NOMO-1 treated with dmso at 0.1 percent for 144 hours (cell line): ENCODE measurements at regions not wholly inside any gene's neighbourhood (a gene's known extent, or its start where the extent isn't known, plus 50 kb on each side); places are given as distances from the start of the nearest gene placed in this dataset.

Experiments used
- DNase-seq: peaks from one replicate; lab custom pipeline; 2025; ENCODE audit not compliant: unreplicated experiment; lab: John Stamatoyannopoulos, UW

DNA sequence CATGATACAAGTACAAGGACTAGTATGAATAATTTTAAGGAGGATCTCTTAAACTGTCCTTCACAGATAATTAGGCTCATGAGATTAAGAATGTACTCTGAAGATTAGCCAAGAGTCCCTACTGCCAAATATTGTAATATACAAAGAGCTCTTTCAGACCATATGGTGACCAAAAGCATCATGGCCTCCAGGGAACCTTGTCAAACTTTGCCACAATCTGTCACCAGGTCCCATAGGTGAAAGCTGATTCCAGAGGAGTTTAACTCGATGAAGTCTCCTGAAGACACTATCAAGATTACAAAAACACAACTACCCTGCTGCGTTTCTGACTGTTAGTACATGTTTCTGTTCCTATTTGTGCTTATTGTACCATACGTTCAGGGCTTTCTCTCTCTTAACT lies 395.4 kb upstream of the ITGA1 start:
- DNase-seq, result no peak

DNA sequence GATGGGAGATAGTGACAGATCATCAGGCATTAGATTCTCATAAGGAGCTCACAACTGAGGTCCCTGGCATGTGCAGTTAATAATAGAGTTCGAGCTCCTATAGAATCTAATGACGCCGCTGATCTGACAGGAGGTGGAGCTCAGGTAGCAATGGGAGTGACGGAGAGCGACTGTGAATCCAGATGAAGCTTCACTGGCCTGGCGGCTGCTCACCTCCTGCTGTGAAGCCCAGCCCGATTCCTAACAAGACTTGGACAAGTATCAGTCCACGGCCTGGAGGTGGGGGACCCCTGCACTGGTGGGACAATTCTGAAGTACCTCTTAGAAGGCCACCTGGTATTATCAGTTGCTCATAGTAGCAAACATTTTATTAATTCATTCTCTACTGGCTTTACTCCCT lies 377.9 kb upstream of the ITGA1 start:
- DNase-seq, result no peak

DNA sequence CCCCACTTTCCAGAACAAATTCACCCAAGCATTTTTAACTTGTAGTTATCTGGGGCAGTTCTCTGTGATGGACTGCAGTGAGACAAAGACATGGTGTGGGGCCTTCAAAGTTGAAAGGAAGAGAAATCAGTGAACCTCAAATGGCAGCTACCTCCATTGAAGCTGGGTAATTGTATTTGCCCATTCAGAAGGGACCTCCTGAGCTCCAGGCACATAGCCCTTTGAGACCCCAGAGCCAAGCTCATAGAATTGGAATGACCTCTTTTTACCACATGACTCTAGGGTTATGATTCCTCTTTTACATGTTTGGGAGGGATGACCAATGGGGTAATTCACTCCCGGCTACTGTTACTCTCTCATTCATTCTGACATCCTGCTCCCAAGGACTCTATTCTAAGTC lies 368.4 kb upstream of the ITGA1 start:
- DNase-seq, result no peak

DNA sequence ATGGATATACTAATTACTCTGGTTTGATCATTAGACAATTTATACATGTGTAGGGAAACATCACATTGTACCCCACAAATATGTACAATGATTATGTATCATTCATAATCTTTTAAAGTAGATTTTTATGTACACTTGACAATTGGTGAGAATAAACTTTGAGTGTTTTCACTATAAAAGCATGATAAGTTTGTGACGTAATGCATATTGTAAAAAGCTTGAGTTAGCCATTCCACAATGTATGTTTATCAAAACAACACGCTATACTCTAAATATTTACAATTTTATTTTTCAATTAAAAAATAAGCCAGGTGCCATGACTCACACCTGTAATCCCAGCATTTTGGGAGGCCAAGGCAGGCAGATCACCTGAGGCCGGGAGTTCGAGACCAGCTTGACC lies 360.1 kb upstream of the ITGA1 start:
- DNase-seq, result no peak

DNA sequence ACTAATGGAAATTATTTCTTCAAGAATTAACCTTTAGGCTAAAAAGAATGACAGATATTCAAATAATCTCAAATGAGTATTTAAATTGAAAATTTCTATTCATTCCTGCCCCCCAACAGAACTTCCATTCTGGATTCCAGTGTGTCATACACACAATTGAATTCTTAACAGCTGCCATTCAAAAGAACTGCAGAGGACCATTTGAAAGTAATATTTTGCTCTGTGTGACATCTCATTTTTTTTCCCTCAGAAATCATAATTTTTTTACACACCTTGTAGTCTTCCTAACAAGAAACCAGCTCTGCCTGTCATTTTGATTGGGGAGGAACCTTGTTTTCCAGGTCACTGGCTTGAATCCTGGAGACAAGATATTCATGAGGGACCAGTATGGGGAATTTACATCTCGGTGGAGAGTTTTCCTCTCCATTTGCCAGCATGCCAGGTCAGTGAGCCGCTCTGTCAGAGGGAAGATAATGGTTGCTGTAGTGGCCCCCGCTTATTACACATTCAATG lies 358.7 kb upstream of the ITGA1 start:
- DNase-seq, result no peak

DNA sequence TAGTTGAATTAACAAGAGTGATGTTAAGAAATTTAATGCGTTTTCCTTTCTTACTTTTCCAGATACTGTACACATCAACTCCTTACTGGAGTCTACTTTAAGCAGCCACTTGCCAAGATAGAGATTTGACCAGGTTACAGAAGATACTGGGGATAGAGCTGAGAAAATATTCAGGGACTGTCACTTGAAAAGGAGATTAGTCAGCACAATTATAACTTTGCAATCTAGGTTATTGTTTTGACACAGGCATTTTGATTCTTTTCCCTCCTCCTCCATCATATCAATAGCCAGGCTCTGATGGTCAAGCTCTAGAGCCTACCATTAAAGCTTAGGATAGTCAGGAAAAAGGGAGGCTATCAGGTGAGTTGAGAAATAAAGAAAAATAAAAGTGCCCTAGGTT lies 345.9 kb upstream of the ITGA1 start:
- no peak for DNase-seq

DNA sequence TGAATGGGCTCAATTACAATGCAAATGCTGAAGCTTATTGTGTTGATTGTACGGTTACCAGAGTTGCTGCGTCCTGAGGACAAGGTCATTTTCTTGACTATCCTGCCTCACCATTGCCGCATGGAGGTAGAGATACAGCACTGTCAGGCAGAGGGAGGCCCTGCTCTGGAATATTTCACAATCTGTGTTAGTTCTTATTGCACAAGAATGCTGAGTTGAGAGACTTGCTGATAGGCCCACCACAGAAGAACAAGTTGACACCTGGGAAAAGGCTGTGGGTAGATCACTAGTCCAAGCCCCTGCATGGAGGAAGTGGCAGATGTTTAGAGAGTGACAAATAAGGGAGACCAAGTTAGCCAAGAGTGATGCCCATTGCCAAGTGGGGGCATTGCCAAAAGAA lies 344.5 kb upstream of the ITGA1 start:
- no peak for DNase-seq

DNA sequence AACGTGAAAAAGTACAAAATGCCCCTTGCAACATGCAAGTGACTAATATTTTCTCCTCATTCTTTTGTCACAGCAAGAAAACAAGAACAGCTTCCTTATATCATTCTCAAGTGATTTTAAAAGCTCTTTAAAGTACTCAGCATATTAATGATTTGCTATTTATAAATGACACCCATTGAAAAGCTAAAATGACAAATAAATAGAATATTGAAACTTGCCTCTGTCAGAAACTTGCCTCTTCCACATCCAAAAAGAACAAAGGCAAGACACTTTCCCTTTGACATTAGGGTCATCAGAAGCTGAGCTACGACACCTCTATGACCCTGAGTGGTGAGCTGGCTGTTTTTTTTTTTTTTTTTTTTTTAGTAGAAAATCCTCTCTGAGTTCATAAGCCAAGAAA lies 339.6 kb upstream of the ITGA1 start:
- DNase-seq, result no peak

DNA sequence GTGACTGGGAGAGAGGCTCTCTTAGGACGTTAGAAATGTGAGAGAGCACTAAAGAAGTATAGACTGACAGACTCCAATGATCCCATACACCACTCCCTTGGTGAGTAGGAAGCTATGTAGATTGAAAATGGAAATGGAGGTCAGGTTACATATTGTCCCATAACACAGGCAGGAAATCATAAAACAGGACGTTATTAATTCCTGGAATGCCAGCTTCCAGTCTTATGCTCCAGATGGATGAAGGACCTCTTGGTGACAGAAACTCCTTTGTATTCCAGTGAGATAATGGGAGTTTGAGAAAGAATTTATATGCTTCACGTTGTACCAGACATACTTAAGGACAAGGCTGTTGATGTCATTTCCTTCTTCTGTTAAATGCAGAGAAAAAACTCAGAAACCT lies 338.2 kb upstream of the ITGA1 start:
- DNase-seq, result no peak

DNA sequence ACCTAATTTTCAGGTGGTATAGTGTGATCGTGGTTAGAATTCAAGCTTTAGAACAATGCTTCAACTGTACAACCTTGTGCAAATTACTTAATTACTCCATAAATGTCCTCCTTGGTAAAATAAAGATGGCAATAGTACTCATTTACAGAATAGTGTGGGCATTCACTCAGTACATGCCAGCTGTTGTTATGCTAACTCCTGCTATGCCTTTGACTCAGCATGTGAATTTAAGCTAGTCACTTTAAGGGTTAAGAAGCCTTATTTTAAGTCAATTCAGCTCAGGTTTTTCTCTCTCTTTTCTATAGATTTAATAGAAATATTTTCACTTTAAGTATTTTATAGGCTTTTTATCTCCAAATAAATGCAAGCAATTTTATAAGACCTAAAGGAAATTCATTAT lies 335.6 kb upstream of the ITGA1 start:
- no peak for DNase-seq

DNA sequence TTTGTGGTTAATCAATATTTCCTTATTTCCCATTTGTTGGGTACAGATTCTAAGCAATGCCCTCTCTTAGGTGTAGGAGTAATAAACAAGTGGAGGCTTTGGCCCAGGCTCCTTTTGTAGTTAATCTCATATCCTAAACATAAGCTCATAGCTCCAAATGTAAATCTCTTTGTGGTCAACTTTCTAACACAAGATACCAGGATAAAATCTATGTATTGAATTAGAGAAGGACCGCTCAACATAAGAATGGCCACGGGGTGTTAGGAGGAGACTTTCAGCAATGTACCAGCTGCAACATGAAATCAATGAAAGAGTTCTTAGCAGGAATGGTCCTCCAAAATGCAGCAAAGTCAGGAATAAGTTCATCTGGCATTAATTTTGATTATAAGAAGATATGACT lies 334.5 kb upstream of the ITGA1 start:
- DNase-seq, result no peak

DNA sequence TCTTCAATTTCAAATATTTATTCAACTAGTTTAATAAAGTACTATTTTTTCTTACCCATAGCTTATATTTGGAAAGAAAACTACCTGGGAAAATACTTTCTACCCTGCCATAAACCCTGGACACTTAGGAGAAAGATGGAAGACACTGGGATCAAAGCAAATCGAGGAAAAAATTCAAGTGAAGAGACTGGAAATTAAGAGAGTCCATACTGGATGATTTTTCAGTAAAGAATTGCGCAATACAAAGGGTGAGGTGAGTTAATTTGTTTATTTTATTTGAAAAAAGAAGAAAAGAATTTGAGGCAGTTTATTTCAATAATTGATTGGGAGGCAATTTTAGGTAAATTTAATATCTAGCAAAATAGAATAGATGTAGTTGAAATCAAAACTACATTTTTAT lies 331.8 kb upstream of the ITGA1 start:
- no peak for DNase-seq

DNA sequence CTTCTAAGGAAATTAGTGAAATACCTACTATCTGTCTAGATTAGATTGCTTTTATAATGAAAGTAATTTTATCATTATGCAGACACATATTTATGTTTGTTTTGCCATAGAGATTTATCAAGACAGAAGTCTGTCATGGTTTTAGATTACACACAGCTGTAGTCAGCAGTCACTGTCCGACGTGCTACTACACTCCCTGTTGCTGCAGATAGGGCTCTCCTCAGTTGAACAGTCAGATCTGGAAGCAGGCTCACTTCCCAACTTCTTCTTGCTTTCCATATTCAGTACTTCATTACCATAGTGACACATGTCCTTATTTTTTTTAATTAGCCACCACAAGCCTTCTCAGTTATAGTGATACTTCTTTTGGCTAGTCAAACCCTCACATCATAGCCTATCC lies 329.9 kb upstream of the ITGA1 start:
- DNase-seq, result no peak

DNA sequence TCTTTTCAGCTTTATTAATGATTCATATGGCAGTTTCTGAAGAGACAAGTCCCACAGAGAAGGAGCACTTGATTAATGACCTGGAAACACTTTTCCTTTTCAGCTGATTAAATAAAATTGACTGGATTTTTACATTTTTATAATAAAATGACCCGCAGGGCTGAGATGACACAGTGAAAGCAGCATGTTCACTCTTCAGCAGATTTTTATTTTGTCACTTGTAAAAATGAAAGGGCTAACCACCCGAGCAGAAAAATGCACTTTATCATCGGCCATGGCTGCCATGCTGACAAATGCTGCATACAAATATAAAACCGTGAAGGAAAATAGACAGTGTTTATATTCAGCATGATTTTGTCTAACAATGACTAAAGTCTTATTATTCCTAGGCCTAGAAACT lies 321.6 kb upstream of the ITGA1 start:
- no peak for DNase-seq

DNA sequence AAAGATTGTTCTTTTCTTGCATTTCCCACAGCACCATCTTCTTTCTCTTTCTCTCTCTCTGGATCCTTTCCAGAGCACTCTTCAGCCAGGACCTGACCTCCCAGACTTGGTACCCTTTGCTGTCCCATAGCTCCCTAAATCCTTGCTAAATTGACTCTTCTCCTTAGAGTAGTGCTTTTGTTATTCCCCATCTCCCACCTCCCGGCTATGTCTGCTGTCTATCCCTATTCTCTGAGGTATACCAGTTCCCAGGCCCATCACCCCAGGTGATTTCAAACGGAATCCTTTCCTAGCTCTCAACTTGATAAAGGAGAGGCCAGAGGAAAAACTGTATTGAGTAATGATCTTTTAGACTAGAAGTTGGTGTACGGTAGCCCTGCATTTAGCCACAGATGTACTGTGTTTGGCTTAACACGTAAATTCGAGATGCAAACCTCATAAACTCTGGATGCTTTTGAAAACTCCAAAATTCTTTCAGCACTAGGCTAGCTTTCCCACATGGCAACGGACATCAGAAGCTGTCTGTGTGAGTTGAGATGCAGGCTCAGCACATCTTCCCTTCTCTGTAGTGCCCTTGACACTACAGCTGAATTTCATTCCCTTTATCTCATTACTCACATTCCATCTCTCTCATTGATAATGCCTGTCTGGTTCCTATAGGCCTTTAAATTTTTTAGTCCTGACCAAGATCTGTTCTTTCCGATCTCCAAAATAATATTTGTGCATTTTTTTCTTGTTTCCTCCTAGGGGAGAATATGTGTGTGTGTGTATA lies 320.8 kb upstream of the ITGA1 start:
- DNase-seq, result no peak

DNA sequence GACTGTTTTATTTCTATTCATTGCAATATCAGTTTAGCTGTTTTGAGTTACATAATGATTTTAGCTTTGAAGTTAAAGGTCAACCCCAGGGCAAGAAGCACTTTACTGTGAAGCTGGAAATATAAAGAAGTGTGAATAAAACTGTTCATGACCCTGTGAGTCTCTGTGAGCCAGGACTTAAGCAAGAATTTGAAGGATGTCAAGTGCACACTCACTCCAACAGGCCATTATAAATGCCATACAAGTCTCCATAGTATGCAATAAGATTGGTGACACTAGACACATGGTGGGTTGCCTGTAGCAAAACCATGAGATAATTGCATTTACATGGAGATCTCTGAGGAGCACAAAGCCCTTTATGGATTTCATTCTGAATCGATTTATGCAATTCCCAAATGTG lies 318.7 kb upstream of the ITGA1 start:
- DNase-seq, result no peak

DNA sequence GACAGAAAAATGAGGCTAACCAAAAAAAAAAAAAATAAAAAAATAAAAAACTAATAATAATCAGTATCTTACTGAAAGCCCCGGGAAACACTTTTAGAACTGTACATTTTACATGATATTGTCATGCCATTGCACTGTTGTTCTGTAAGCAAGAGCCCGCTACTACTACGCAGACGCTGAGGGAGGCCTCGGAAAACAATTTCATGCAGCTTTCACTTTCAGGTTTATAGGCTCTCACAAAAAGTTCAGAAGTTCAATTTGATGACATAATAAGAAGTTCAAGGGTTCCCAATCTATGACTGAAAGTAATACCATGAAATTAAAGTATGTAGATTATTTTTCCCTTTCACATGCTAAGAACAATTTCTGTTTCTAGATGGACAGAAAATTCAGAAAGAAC lies 318.3 kb upstream of the ITGA1 start:
- DNase-seq, result no peak

DNA sequence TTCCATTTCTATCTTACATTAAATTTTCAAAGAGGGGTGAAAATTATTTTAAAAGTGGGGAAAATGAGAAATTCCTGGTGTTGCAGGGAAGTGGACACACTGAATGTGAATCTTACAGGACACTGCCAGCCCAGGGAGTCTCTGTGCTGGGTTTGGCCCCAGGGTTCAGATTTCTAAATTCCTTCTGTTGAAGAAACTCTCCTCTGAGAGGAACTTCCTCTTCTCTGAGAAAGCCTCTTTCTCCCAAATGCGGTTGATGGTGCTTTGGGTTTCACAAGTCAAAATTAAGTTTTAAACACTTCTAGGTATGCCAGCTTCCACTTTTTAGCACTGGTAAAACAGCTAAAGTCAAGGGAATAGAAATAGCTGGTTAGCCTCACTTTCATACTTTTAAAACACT lies 317.9 kb upstream of the ITGA1 start:
- peak; percentile 8 for DNase-seq

DNA sequence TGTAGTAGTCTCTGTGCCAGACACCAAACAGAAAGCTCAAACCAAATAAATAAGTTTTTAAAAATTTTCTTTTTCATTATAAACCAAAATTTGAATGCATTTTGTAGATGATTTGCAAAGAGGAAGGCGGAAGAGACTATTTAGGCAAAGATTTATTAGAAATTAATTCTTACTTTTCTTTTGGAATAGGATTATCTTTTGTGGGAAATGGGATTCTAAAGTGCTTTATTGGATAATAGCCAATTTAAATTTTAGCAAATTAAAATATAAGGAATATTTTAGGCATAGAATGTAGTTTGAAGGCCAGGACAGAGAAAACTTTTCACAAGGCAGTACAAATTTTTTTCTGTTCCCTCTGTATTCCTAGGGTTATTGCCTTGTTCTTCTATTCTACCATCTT lies 311.4 kb upstream of the ITGA1 start:
- no peak for DNase-seq

DNA sequence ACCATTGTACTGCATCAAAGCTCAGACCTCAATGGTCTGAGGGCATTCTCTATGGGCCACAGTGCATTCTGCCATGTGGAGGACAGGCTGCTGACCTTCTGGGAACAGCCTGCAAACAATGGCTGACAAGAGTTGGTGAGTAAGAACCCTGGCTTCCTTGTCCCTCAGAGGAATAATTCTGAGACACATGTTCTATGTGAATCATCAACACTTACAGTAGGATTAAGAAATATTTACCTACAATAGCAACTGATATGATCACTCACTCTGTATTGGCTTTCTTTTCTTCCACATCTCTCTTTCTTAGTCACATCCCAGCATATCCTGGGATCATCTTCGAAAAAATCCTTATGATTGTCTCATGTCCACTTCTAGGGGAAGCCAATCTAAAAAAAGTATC lies 306.5 kb upstream of the ITGA1 start:
- DNase-seq, result no peak

DNA sequence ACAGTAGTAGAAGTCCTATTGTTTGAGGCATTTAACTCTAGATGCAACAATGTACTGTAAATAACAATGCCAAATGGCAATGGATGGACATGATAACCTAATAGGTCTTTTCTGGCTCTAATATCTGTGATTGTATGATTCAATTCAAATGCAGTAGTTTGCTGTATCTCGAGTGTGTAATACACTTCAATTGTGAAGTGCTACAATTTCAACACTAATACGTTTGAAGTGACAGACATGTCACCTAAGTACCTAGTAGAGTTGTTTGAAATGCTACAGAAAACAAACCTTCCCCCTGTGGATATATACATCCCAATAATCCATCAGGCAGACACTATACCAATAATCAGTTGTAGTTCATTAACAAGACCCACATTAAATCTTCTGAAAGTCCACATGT lies 305.9 kb upstream of the ITGA1 start:
- DNase-seq, result no peak

DNA sequence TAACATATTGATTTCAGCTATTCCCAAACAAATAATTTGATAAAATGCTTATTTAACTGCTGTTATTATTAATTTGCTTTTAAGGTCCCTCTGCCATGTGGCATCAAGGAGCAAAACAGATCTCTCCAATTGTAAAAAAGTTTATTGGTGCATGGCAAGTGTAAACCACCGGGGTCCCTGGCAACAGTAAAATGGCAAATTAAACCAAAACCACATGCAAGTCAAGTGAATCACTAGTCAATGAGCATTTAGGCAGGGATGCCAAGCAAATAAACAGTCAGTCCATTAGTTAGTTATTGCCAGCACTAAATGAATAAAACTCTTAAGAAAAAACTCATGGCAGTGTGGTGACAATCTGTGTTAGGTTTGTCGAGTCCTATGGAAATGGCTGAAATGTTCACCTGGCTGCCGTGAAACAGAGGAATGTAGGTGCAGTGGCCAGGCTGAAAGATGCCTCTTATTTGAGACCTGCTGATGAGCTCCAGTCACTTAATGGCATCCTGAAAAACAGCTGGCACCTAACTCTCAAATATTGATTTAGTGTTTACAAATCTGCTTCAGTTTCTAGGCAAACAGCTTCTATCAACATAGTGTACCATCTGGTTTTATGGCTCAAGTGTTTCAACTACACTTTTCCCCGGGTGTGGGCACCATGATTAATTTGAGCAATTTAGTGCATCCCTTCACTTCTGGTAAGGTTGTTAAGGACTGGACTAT lies 296.5 kb upstream of the ITGA1 start:
- DNase-seq, result no peak

DNA sequence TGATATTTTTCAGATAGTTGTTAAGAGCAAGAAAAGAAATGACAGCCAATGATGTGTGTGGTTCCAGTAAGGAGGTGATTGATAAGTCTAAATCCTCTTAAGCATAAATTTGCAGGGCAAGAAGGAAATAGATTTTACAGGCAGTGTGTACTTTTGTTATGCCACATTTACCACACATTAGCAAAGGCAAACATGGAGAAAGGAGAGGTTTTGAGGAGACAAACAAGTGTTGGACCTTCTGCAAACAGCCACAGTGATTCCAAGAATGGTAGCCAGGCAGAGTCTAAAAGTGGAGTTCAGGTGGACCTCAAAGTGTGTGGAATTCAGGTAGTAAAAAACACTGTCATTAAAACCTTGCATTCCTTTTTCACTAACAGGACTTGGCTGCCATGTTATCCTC lies 295.9 kb upstream of the ITGA1 start:
- DNase-seq, result no peak
